Stomach (tissue), 8 donors: ENCODE measurements at regions not wholly inside any gene's neighbourhood (a gene's known extent, or its start where the extent isn't known, plus 50 kb on each side); places are given as distances from the start of the nearest gene placed in this dataset.
"Not testable (repeated sequence)": the region's sequence is repeated elsewhere in the genome, so short reads cannot be mapped to it uniquely, and the experiment has no call there.

Experiments used
- DNase-seq, 2 donors: peaks; one replicate each; pipeline versions ENCODE4 v3.0.0 to v3.0.0-alpha.2; 2013 to 2019
- H3K27ac ChIP-seq, 5 donors: fragments of 200-600 bp in 4 of 5; sonication (generic) in 4 of 5; one replicate each; pipeline ENCODE4 v1.5.1; 2013 to 2019; ENCODE audit warnings: mild to moderate bottlenecking in 1 of 5, moderate library complexity in 1 of 5
- H3K27me3 ChIP-seq, 3 donors: fragments of 200-600 bp; sonication (generic); one replicate each; pipeline ENCODE4 v1.5.1; 2017 to 2019; ENCODE audit warnings: mixed run types in 1 of 3
- H3K36me3 ChIP-seq, 4 donors: fragments of 200-600 bp; sonication (generic); 1 replicate in 3 of 4; 2 replicates in 1 of 4; pipeline ENCODE4 v1.5.1; 2016 to 2019
- H3K4me1 ChIP-seq, 4 donors: fragments of 200-600 bp; sonication (generic); one replicate each; pipeline ENCODE4 v1.5.1; 2016 to 2019
- H3K4me3 ChIP-seq, 4 donors: fragments of 200-600 bp; sonication (generic) in 3 of 4; one replicate each; pipeline ENCODE4 v1.5.1; 2016 to 2019; ENCODE audit warnings: mild to moderate bottlenecking in 1 of 4
- H3K9me3 ChIP-seq, 4 donors: fragments of 200-600 bp; sonication (generic); one replicate each; pipeline ENCODE4 v1.5.1; 2016 to 2019
- CTCF ChIP-seq, 7 experiments: fragments of 450-650 bp in 4 of 7; fragments of 200-600 bp in 3 of 7; sonication (generic) in 3 of 7; IDR thresholded peaks; one replicate each; pipeline ENCODE4 v1.5.1; 2016 to 2019; ENCODE audit warnings: antibody characterized with exemption in 7 of 7, control low read depth in 2 of 7, mild to moderate bottlenecking in 1 of 7
- EP300 ChIP-seq: sonication (generic); formaldehyde crosslinking; IDR thresholded peaks from one replicate; pipeline ENCODE4 v1.6.1; 2017; ENCODE audit warnings: antibody characterized with exemption
- POLR2A ChIP-seq, 4 donors: fragments of 450-650 bp; IDR thresholded peaks; one replicate each; pipeline ENCODE4 v1.6.1; 2016; ENCODE audit warnings: antibody characterized with exemption in 4 of 4, control low read depth in 2 of 4, mild to moderate bottlenecking in 1 of 4, moderate library complexity in 1 of 4
- POLR2AphosphoS5 ChIP-seq, 3 donors: sonication (generic); formaldehyde crosslinking; IDR thresholded peaks; one replicate each; pipeline ENCODE4 v1.6.1; 2016; ENCODE audit warnings: antibody characterized with exemption in 3 of 3
- WGBS, 5 donors: extraction: QIAGEN DNeasy Blood & Tissue Kit in 3 of 5; methylation state at CpG; one replicate each; pipeline versions ENCODE4 v1.1.5 to v1.1.7; 2013 to 2018; 5-methylcytosine and 5-hydroxymethylcytosine counted together
- intact Hi-C: fragments of 100-400 bp; cut with DNase I; formaldehyde crosslinking; loops from one replicate; pipeline ENCODE4 v1.15.1; 2023; ENCODE audit warnings: low total_unique reads
- donor health status: healthy with polysubstance abuse.
- donor health status: Bipolar disorder and iron deficiency.
- donor health status: healthy.

- H3K27ac ChIP-seq: no peak overlapping the region
- TF ChIP-seq EP300 (no peak), CTCF (IDR thresholded peaks at IDR 0.05) (no peak), POLR2A (IDR thresholded peaks at IDR 0.05) (no peak), POLR2AphosphoS5 (IDR thresholded peaks at IDR 0.05) (no peak)
- no peaks in the 10 kb centered on the region for H3K27me3 ChIP-seq
- 67 to 75% (median 72%) methylated on average over 7 of the region's 7 CpGs for WGBS, 5 donors
- H3K36me3 ChIP-seq: no peaks in the 10 kb centered on the region
- H3K4me3 ChIP-seq: no peak overlapping the region
- DNase-seq: no peak
- intact Hi-C loops: no loop called here
- no peaks in the 10 kb centered on the region for H3K9me3 ChIP-seq
- H3K4me1 ChIP-seq: no peaks in the 10 kb centered on the region
Observed at GRCh38 chr3:87436781-87437543, 160.6 kb upstream of the POU1F1 start.

GRCh38 chr3:87435926-87436620 lies 159.7 kb upstream of the POU1F1 start:
- Histone ChIP-seq H3K36me3 (no peaks in the 10 kb centered on the region), H3K27ac (no peak overlapping the region), H3K4me1 (no peaks in the 10 kb centered on the region), H3K27me3 (no peaks in the 10 kb centered on the region), H3K9me3 (no peaks in the 10 kb centered on the region), H3K4me3 (no peak overlapping the region)
- intact Hi-C loops: no loop called here
- TF ChIP-seq POLR2A (IDR thresholded peaks at IDR 0.05) (no peak), POLR2AphosphoS5 (IDR thresholded peaks at IDR 0.05) (no peak), EP300 (no peak), CTCF (IDR thresholded peaks at IDR 0.05) (no peak)
- DNase-seq: no peak
- WGBS, 5 donors: 36 to 43% (median 39%) methylated on average over 5 of the region's 5 CpGs

GRCh38 chr3:87433445-87433844 lies 157.1 kb upstream of the POU1F1 start:
- intact Hi-C loops, H3K36me3 ChIP-seq, DNase-seq, H3K27ac ChIP-seq, H3K9me3 ChIP-seq, H3K27me3 ChIP-seq, H3K4me3 ChIP-seq, H3K4me1 ChIP-seq: not testable (repeated sequence)
- 42 to 77% (median 51%) methylated on average over 3 of the region's 3 CpGs for WGBS, 5 donors

- Histone ChIP-seq H3K27me3 (no peaks in the 10 kb centered on the region), H3K27ac (no peak overlapping the region), H3K9me3 (no peaks in the 10 kb centered on the region), H3K4me1 (no peaks in the 10 kb centered on the region), H3K36me3 (no peaks in the 10 kb centered on the region), H3K4me3 (no peak overlapping the region)
- intact Hi-C loops: no loop called here
- 59 to 73% (median 68%) methylated on average over 2 of the region's 2 CpGs for WGBS, 5 donors
- TF ChIP-seq POLR2A (IDR thresholded peaks at IDR 0.05): no peak
- no peak for TF ChIP-seq CTCF (IDR thresholded peaks at IDR 0.05)
- no peak for TF ChIP-seq POLR2AphosphoS5 (IDR thresholded peaks at IDR 0.05)
- no peak for TF ChIP-seq EP300
- DNase-seq: no peak
Observed at GRCh38 chr3:87426918-87427317, 150.5 kb upstream of the POU1F1 start.

- Histone ChIP-seq H3K4me3 (no peak overlapping the region), H3K36me3 (no peaks in the 10 kb centered on the region), H3K27ac (no peak overlapping the region), H3K9me3 (no peaks in the 10 kb centered on the region), H3K4me1 (no peaks in the 10 kb centered on the region), H3K27me3 (no peaks in the 10 kb centered on the region)
- intact Hi-C loops: no loop called here
- TF ChIP-seq CTCF (IDR thresholded peaks at IDR 0.05): no peak
- no peak for TF ChIP-seq EP300
- no peak for TF ChIP-seq POLR2A (IDR thresholded peaks at IDR 0.05)
- no peak for TF ChIP-seq POLR2AphosphoS5 (IDR thresholded peaks at IDR 0.05)
- 72 to 88% (median 81%) methylated on average over 3 of the region's 3 CpGs for WGBS, 5 donors
- no peak for DNase-seq
Observed at GRCh38 chr3:87425056-87425455, 148.7 kb upstream of the POU1F1 start.
